ENCODE measurements at regions not wholly inside any gene's neighbourhood (a gene's known extent, or its start where the extent isn't known, plus 50 kb on each side); places are given as distances from the start of the nearest gene placed in this dataset.

DNA sequence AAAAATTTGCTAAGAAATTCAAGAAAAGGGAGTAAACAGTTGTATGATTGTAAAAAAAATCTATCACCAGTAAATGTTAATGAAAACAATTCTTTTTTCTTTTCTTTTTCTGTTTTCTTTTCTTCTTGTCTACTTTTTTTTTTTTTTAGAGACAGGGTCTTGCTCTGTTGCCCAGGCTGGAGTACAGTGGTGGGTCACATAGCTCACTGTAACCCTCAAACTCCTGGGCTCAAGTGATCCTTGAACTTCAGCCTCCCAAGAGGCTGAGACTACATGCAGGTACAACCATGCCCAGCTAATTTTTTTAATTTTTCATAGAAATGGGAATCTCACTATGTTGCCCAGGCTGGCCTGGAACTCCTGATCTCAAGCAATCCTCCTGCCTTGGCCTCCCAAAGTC lies 57.2 kb upstream of the SIAH1 start:
- DNase-seq (ENCODE audit: low read depth in 6 of 9, low spot score in 9 of 9) = no peak

DNA sequence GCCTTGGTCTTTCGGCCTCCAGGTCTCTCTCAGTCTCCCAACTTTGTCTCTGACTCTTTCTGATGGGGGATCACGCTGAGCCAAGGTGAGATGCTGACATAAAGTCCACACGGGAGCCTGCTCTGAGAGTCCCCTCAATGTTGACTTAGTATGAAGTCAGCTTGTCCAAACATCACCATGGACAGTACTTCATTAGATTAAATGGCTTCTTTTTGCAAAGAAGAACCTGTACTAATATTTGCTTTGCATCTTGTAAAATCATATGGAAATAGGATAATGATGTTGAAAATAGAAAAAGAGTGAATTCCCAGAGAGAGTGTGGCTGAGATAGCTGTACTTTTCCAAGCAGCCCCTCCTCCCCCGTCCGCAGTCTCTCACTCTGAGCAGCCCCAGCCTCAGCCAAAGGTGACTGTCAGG lies 56.7 kb upstream of the SIAH1 start:
- WGBS = 97% methylated on average over 5 of the region's 5 CpGs
- Histone ChIP-seq H3K27me3 (ENCODE audit: control insufficient read depth in 2 of 2, insufficient read depth in 1 of 2, low read length in 1 of 2) (no peaks in the 10 kb centered on the region), H3K4me3 (ENCODE audit: low read length in 2 of 2) (no peak overlapping the region), H3K4me1 (ENCODE audit: control insufficient read depth in 2 of 2, insufficient read depth in 2 of 2, low read length in 2 of 2) (peaks cover 0 to 6% of the 10 kb centered on the region in 2 donors), H3K9me3 (ENCODE audit: control insufficient read depth in 2 of 2, insufficient read depth in 1 of 2, low read length in 1 of 2) (no peaks in the 10 kb centered on the region), H3K27ac (ENCODE audit: low read depth in 1 of 2, low read length in 1 of 2) (no peak overlapping the region), H3K36me3 (ENCODE audit: control insufficient read depth in 2 of 2, insufficient read depth in 2 of 2, low read length in 1 of 2) (no peaks in the 10 kb centered on the region)
- DNase-seq (ENCODE audit: low read depth in 6 of 9, low spot score in 9 of 9) = no peak

More for the DNA sequence above, 57.2 kb upstream of the SIAH1 start:
- no peak overlapping the region for H3K4me3 ChIP-seq (ENCODE audit: low read length in 2 of 2)
- no peak overlapping the region for H3K27ac ChIP-seq (ENCODE audit: low read depth in 1 of 2, low read length in 1 of 2)
- no peaks in the 10 kb centered on the region for H3K36me3 ChIP-seq (ENCODE audit: control insufficient read depth in 2 of 2, insufficient read depth in 2 of 2, low read length in 1 of 2)
- no peaks in the 10 kb centered on the region for H3K27me3 ChIP-seq (ENCODE audit: control insufficient read depth in 2 of 2, insufficient read depth in 1 of 2, low read length in 1 of 2)
- H3K9me3 ChIP-seq (ENCODE audit: control insufficient read depth in 2 of 2, insufficient read depth in 1 of 2, low read length in 1 of 2) = no peaks in the 10 kb centered on the region
- peaks cover 0 to 6% of the 10 kb centered on the region in 2 donors for H3K4me1 ChIP-seq (ENCODE audit: control insufficient read depth in 2 of 2, insufficient read depth in 2 of 2, low read length in 2 of 2)

DNA sequence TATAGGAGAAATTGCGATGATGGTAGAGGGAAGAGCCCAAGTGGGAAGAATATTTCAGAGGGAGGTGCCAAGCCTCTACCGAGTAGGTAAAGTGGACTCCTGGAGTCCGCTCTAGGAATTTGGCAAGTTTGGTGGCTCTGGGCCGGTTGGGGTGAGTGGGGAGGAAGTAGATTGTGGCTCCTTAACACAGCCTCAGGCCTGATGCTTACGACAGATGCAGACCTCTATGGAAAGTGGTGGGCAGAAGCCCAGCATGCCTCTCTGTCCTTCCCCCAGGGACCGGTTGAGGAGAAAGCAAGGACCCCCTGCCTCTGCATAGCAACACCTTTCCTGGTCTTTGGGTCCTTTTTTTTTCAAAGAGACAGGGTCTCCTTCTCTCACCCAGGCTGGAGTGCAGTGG lies 55.9 kb upstream of the SIAH1 start:
- no peaks in the 10 kb centered on the region for H3K27me3 ChIP-seq (ENCODE audit: control insufficient read depth in 2 of 2, insufficient read depth in 1 of 2, low read length in 1 of 2)
- H3K36me3 ChIP-seq (ENCODE audit: control insufficient read depth in 2 of 2, insufficient read depth in 2 of 2, low read length in 1 of 2) = no peaks in the 10 kb centered on the region
- H3K27ac ChIP-seq (ENCODE audit: low read depth in 1 of 2, low read length in 1 of 2) = no peak overlapping the region
- no peaks in the 10 kb centered on the region for H3K9me3 ChIP-seq (ENCODE audit: control insufficient read depth in 2 of 2, insufficient read depth in 1 of 2, low read length in 1 of 2)
- WGBS = 94% methylated on average over 6 of the region's 6 CpGs
- H3K4me3 ChIP-seq (ENCODE audit: low read length in 2 of 2) = no peak overlapping the region
- peaks cover 0 to 6% of the 10 kb centered on the region in 2 donors for H3K4me1 ChIP-seq (ENCODE audit: control insufficient read depth in 2 of 2, insufficient read depth in 2 of 2, low read length in 2 of 2)
- DNase-seq (ENCODE audit: low read depth in 6 of 9, low spot score in 9 of 9) = no peak

DNA sequence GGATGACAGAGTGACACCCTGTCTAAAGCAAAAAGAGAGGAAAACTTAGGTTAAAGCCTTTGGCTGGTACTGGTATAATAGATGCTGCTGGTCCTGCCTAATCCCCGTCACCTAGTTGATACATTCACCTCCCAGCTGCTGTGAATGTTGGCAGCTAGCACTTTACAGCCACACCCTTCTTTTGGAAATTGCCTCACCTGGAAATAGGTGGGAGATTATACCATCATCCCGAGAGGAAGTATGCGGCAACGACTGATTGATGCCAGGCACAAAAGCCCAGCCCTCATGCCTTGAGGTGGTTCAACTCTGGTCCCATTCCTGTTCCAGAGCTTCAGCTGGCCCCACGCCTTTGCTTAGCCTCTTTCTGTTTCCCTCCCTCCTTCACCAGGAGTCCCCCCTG lies 53.2 kb upstream of the SIAH1 start:
- Histone ChIP-seq H3K9me3 (ENCODE audit: control insufficient read depth in 2 of 2, insufficient read depth in 1 of 2, low read length in 1 of 2) (no peaks in the 10 kb centered on the region), H3K27me3 (ENCODE audit: control insufficient read depth in 2 of 2, insufficient read depth in 1 of 2, low read length in 1 of 2) (no peaks in the 10 kb centered on the region), H3K27ac (ENCODE audit: low read depth in 1 of 2, low read length in 1 of 2) (no peak overlapping the region), H3K4me3 (ENCODE audit: low read length in 2 of 2) (no peak overlapping the region), H3K36me3 (ENCODE audit: control insufficient read depth in 2 of 2, insufficient read depth in 2 of 2, low read length in 1 of 2) (no peaks in the 10 kb centered on the region), H3K4me1 (ENCODE audit: control insufficient read depth in 2 of 2, insufficient read depth in 2 of 2, low read length in 2 of 2) (no peaks in the 10 kb centered on the region)
- 97% methylated on average over 5 of the region's 5 CpGs for WGBS
- DNase-seq (ENCODE audit: low read depth in 6 of 9, low spot score in 9 of 9) = no peak

DNA sequence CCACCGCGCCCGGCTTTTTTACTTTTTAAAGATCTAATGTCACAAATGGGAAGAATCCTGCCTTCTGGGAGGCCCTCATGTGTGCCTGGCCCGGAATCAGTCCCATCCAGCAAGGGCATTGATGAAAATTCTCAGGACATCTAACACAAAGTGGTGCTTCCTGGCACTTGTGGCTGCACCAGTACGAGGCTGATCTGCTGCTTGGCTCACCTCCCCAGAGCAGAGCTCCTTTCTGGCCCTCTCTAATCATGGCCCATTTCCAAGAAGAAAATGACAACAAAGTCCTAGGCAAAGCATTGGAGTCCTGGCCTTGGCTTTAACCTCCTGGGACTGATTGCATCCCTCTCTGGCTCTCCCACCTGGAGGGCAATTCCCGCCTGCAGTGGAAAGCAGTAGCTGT lies 50.7 kb upstream of the SIAH1 start:
- Histone ChIP-seq H3K27me3 (ENCODE audit: control insufficient read depth in 2 of 2, insufficient read depth in 1 of 2, low read length in 1 of 2) (no peaks in the 10 kb centered on the region), H3K9me3 (ENCODE audit: control insufficient read depth in 2 of 2, insufficient read depth in 1 of 2, low read length in 1 of 2) (no peaks in the 10 kb centered on the region), H3K4me1 (ENCODE audit: control insufficient read depth in 2 of 2, insufficient read depth in 2 of 2, low read length in 2 of 2) (no peaks in the 10 kb centered on the region), H3K27ac (ENCODE audit: low read depth in 1 of 2, low read length in 1 of 2) (no peak overlapping the region), H3K36me3 (ENCODE audit: control insufficient read depth in 2 of 2, insufficient read depth in 2 of 2, low read length in 1 of 2) (no peaks in the 10 kb centered on the region), H3K4me3 (ENCODE audit: low read length in 2 of 2) (no peak overlapping the region)
- no peak for DNase-seq (ENCODE audit: low read depth in 6 of 9, low spot score in 9 of 9)
- WGBS = 95% methylated on average over 6 of the region's 6 CpGs

DNA sequence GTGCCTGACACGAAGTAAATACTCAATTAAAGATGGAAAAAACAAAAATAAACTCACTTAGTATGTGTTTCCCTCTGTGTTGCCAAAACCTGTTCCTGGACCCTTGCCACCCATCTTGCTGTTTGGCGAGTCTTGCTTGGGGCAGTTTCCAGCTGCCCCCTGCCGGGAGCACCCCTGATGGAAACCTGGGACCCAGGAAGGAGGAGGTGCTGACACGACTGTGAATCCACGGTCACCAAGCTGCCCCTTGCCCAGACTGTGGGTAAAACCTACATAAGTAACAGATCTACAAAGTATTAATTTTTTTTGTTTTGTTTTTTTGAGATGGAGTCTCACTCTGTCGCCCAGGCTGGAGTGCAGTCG lies 50.1 kb upstream of the SIAH1 start:
- 93% methylated on average over 7 of the region's 7 CpGs for WGBS
- no peaks in the 10 kb centered on the region for H3K36me3 ChIP-seq (ENCODE audit: control insufficient read depth in 2 of 2, insufficient read depth in 2 of 2, low read length in 1 of 2)
- H3K4me3 ChIP-seq (ENCODE audit: low read length in 2 of 2) = no peak overlapping the region
- no peaks in the 10 kb centered on the region for H3K4me1 ChIP-seq (ENCODE audit: control insufficient read depth in 2 of 2, insufficient read depth in 2 of 2, low read length in 2 of 2)
- no peaks in the 10 kb centered on the region for H3K9me3 ChIP-seq (ENCODE audit: control insufficient read depth in 2 of 2, insufficient read depth in 1 of 2, low read length in 1 of 2)
- no peak for DNase-seq (ENCODE audit: low read depth in 6 of 9, low spot score in 9 of 9)
- H3K27ac ChIP-seq (ENCODE audit: low read depth in 1 of 2, low read length in 1 of 2) = no peak overlapping the region
- no peaks in the 10 kb centered on the region for H3K27me3 ChIP-seq (ENCODE audit: control insufficient read depth in 2 of 2, insufficient read depth in 1 of 2, low read length in 1 of 2)

Measured in thymus (tissue), 11 donors.